GM12864 (cell line): ENCODE measurements at regions not wholly inside any gene's neighbourhood (a gene's known extent, or its start where the extent isn't known, plus 50 kb on each side); places are given as distances from the start of the nearest gene placed in this dataset.

Experiments used
- DNase-seq: peaks from one replicate; pipeline ENCODE4 v3.0.0-alpha.2; 2011; ENCODE audit warnings: low read depth
- H3K4me3 ChIP-seq: 2 replicates; pipeline ENCODE4 v1.5.1; 2011; ENCODE audit warnings: mild to moderate bottlenecking, low read depth, low read length, control low read depth
- TF ChIP-seq, protein P1 (sequence below): IDR thresholded peaks from 2 replicates; pipeline ENCODE4 v1.5.1; 2011; ENCODE audit warnings: low read depth, mild to moderate bottlenecking, moderate library complexity, low read length, control low read depth, inconsistent platforms; ENCODE audit errors: missing control alignments

DNA sequence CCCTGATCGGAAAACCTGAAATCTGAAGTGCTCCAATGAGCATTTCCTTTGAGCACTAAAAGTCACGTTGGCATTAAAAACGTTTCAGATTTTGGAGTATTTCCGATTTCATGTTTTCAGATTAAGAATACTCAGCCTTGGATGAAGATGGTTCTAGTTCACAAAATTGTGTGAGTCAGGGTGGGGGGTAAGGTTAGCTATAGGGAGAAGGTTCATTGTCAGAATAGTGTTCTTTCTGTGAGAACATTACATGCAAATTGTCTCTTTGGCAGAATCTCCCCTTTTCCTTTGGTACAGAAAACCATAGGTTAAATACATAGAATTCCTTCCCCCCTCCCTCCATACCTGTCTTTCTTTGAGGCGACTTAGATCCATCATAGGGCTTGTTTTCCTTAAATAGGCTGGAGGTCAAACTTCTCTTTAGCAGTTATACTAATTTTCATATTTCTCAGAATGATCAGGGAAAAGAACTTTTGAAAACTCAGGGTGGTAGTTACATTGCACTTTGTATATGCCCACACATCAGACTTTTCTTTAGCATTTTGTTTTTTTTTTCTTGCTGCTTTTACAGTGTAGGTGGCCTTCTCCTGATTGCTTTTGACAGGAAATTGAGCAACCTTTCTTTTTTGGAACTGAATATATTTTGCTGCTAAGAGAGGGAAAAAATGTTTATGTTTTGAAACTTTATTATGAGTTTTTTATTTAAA is 503.5 kb downstream of the PCNX1 start:
- TF ChIP-seq, protein P1, sequence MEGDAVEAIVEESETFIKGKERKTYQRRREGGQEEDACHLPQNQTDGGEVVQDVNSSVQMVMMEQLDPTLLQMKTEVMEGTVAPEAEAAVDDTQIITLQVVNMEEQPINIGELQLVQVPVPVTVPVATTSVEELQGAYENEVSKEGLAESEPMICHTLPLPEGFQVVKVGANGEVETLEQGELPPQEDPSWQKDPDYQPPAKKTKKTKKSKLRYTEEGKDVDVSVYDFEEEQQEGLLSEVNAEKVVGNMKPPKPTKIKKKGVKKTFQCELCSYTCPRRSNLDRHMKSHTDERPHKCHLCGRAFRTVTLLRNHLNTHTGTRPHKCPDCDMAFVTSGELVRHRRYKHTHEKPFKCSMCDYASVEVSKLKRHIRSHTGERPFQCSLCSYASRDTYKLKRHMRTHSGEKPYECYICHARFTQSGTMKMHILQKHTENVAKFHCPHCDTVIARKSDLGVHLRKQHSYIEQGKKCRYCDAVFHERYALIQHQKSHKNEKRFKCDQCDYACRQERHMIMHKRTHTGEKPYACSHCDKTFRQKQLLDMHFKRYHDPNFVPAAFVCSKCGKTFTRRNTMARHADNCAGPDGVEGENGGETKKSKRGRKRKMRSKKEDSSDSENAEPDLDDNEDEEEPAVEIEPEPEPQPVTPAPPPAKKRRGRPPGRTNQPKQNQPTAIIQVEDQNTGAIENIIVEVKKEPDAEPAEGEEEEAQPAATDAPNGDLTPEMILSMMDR, result no peak
- H3K4me3 ChIP-seq, result no peak overlapping the region
- DNase-seq, result no peak

DNA sequence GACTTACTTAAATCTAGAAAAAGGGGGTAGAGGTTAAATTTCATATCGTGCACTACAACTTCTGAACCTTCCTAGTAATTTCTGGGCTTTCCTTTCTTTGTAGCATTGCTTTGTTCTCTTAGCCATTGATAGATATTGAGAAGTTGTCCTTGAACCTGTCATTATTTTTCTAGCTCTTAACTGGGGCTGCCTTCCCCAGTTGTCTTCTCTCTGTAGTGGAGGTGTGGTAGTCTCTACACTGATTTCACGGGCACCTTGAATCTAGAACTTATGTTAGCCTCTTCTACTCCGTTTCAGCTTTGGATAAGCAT is 504.0 kb downstream of the PCNX1 start:
- no peak for DNase-seq
- no peak overlapping the region for H3K4me3 ChIP-seq
- TF ChIP-seq, protein P1, result no peak

- no peak for DNase-seq
- TF ChIP-seq, protein P1, result no peak
These were observed 504.5 kb downstream of the PCNX1 start for GRCh38 chr14:71411738-71412137.

GRCh38 chr14:71414631-71415403 is 507.6 kb downstream of the PCNX1 start:
- no peak for DNase-seq
- H3K4me3 ChIP-seq, result no peak overlapping the region

More at GRCh38 chr14:71411738-71412137, 504.5 kb downstream of the PCNX1 start:
- no peak overlapping the region for H3K4me3 ChIP-seq

DNA sequence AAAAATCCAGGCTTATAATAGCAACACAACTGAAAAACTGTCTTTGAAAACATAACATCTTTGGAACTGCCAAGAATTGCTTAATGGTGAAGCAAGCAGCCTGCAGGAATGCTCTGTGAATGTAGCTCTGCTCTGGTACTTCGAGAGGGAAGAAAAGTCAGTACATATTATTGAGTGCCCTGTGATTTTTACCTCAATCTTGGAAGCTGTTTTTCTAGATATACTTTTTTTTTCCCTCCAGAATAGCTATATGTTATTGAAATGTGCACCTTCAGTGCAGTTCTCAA is 508.1 kb downstream of the PCNX1 start:
- no peak for DNase-seq
- no peak overlapping the region for H3K4me3 ChIP-seq
- TF ChIP-seq, protein P1, result no peak

More at GRCh38 chr14:71414631-71415403, 507.6 kb downstream of the PCNX1 start:
- TF ChIP-seq, protein P1, result no peak

DNA sequence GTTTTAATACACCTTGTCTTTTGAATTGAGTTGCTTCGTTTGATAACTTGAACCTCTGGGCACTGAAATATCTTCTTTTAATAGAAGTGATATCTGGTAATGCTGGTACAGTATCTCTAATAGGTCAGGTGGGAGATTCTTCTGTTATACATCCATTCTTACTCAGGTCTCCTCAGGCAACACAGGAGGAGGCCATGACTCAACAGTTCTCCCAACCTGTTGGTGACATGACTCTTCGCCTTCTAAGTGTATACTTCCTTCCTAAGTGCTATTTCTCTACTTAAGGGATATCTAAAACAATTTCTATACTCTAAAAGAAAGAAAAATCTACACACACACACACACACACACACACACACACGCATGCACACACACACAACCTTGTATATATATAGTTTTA is 509.1 kb downstream of the PCNX1 start:
- no peak for DNase-seq
- TF ChIP-seq, protein P1, result no peak
- no peak overlapping the region for H3K4me3 ChIP-seq
